H1 (cell line): ENCODE measurements at regions not wholly inside any gene's neighbourhood (a gene's known extent, or its start where the extent isn't known, plus 50 kb on each side); places are given as distances from the start of the nearest gene placed in this dataset.

ENCODE experiments used
- CTCF ChIA-PET: fragments of 300-600 bp; sonication (Branson Sonifier 250); formaldehyde crosslinking; loops from one replicate; lab custom pipeline; 2021; ENCODE audit not compliant: partially characterized antibody; lab: Charles Lee
- POLR2A ChIA-PET: fragments of 300-600 bp; sonication (Branson Sonifier 250); formaldehyde crosslinking; loops from one replicate; lab custom pipeline; 2021; ENCODE audit warnings: inconsistent platforms; ENCODE audit not compliant: partially characterized antibody; lab: Charles Lee
- DNase-seq, 2 experiments: peaks; one replicate each; pipeline versions ENCODE4 v3.0.0 to v3.0.0-alpha.2; 2010 to 2022; ENCODE audit warnings: low spot score in 2 of 2, low read depth in 1 of 2, mixed read lengths in 1 of 2
- FAIRE-seq: peaks from 2 replicates; lab custom pipeline; 2011; peaks lifted over from hg19 to GRCh38; lab: Jason Lieb, UNC
- H2AFZ ChIP-seq: 2 replicates; pipeline ENCODE4 v1.8.1; 2012; ENCODE audit warnings: low read length, inconsistent platforms
- H2AK5ac ChIP-seq: 2 replicates; pipeline ENCODE4 v1.6.1; 2013; ENCODE audit warnings: low read depth, low read length
- H2BK120ac ChIP-seq: replicated peaks from 2 replicates; pipeline ENCODE3; 2013; ENCODE audit warnings: low read depth, low read length, inconsistent platforms
- H2BK12ac ChIP-seq: 2 replicates; pipeline ENCODE4 v1.6.1; 2013; ENCODE audit warnings: low read depth, low read length
- H2BK15ac ChIP-seq: 2 replicates; pipeline ENCODE4 v1.6.1; 2013; ENCODE audit warnings: low read length
- H2BK20ac ChIP-seq: 2 replicates; pipeline ENCODE4 v1.6.1; 2013; ENCODE audit warnings: low read length
- H2BK5ac ChIP-seq: 2 replicates; pipeline ENCODE4 v1.6.1; 2013; ENCODE audit warnings: low read depth, low read length
- H3K14ac ChIP-seq: 2 replicates; pipeline ENCODE4 v1.6.1; 2013; ENCODE audit warnings: inconsistent platforms; ENCODE audit not compliant: insufficient read length
- H3K18ac ChIP-seq: 2 replicates; pipeline ENCODE4 v1.6.1; 2013; ENCODE audit warnings: low read length; ENCODE audit errors: extremely low read depth
- H3K23ac ChIP-seq: 2 replicates; pipeline ENCODE4 v1.6.1; 2013; ENCODE audit warnings: inconsistent platforms; ENCODE audit not compliant: insufficient read length
- H3K23me2 ChIP-seq: 2 replicates; pipeline ENCODE4 v1.6.1; 2013; ENCODE audit warnings: low read depth, low read length
- H3K27ac ChIP-seq: 2 replicates; pipeline ENCODE4 v1.6.1; 2011; ENCODE audit warnings: low read depth, low read length, inconsistent platforms
- H3K27me3 ChIP-seq, 4 experiments: replicated peaks in 1 of 4; 1 replicate in 1 of 4; 2 replicates in 3 of 4; pipeline versions ENCODE4 v1.6.1 to v1.8.1; 2011 to 2013; ENCODE audit warnings: low read length in 3 of 4, mild to moderate bottlenecking in 3 of 4, inconsistent platforms in 2 of 4, mixed read lengths in 2 of 4, moderate library complexity in 1 of 4; ENCODE audit not compliant: control insufficient read depth in 3 of 4, insufficient read depth in 3 of 4; ENCODE audit errors: extremely low read depth in 1 of 4
- H3K36me3 ChIP-seq, 4 experiments: 2 replicates each; pipeline versions ENCODE4 v1.6.1 to v1.8.1; 2011 to 2013; ENCODE audit warnings: mild to moderate bottlenecking in 4 of 4, low read length in 3 of 4, moderate library complexity in 2 of 4, control low read depth in 1 of 4, inconsistent platforms in 1 of 4; ENCODE audit not compliant: insufficient read depth in 4 of 4, control insufficient read depth in 2 of 4
- H3K4ac ChIP-seq: replicated peaks from 2 replicates; pipeline ENCODE3; 2013; ENCODE audit warnings: low read length, low read depth, mixed read lengths, inconsistent platforms; ENCODE audit not compliant: insufficient read length
- H3K4me1 ChIP-seq, 4 experiments: replicated peaks in 1 of 4; 1 replicate in 1 of 4; 2 replicates in 3 of 4; pipeline versions ENCODE4 v1.6.1 to v1.8.1; 2011 to 2013; ENCODE audit warnings: low read length in 3 of 4, inconsistent platforms in 2 of 4, mixed read lengths in 1 of 4; ENCODE audit not compliant: insufficient read depth in 4 of 4, control insufficient read depth in 3 of 4
- H3K4me2 ChIP-seq, 2 experiments: 2 replicates each; pipeline versions ENCODE4 v1.6.1 to v1.8.1; 2011 to 2013; ENCODE audit warnings: low read depth in 2 of 2, low read length in 2 of 2, control low read depth in 1 of 2, inconsistent platforms in 1 of 2, mild to moderate bottlenecking in 1 of 2; ENCODE audit not compliant: insufficient read depth in 1 of 2
- H3K4me3 ChIP-seq, 4 experiments: fragments of 200-600, 300-600 bp in 1 of 4; sonication (generic), shearing (Covaris generic), sonication (Bioruptor Twin) in 1 of 4; 2 replicates each; pipeline versions ENCODE4 v1.5.1 to v1.8.1; 2011 to 2016; ENCODE audit warnings: low read length in 4 of 4, low read depth in 3 of 4, control low read depth in 2 of 4, inconsistent platforms in 2 of 4, mild to moderate bottlenecking in 2 of 4, mixed read lengths in 1 of 4, moderate library complexity in 1 of 4; ENCODE audit not compliant: insufficient read depth in 2 of 4; ENCODE audit errors: extremely low read depth in 1 of 4
- H3K56ac ChIP-seq: replicated peaks from 2 replicates; pipeline ENCODE3; 2013; ENCODE audit warnings: low read depth, mild to moderate bottlenecking, mixed read lengths, low read length, inconsistent platforms; ENCODE audit not compliant: insufficient read length
- H3K79me1 ChIP-seq: 2 replicates; pipeline ENCODE4 v1.6.1; 2013; ENCODE audit warnings: low read depth, low read length, control low read depth
- H3K79me2 ChIP-seq, 2 experiments: 2 replicates each; pipeline versions ENCODE4 v1.6.1 to v1.8.1; 2012 to 2013; ENCODE audit warnings: low read length in 2 of 2, mild to moderate bottlenecking in 2 of 2, inconsistent platforms in 1 of 2; ENCODE audit not compliant: insufficient read depth in 2 of 2, control insufficient read depth in 1 of 2
- H3K9ac ChIP-seq, 4 experiments: replicated peaks in 1 of 4; 1 replicate in 1 of 4; 2 replicates in 3 of 4; pipeline versions ENCODE4 v1.6.1 to v1.8.1; 2011 to 2013; ENCODE audit warnings: low read depth in 3 of 4, low read length in 3 of 4, control low read depth in 2 of 4, mild to moderate bottlenecking in 2 of 4, moderate library complexity in 2 of 4, inconsistent platforms in 1 of 4; ENCODE audit errors: extremely low read depth in 1 of 4
- H3K9me3 ChIP-seq, 2 experiments: 2 replicates each; pipeline versions ENCODE4 v1.6.1 to v1.8.1; 2012 to 2013; ENCODE audit warnings: mild to moderate bottlenecking in 2 of 2, moderate library complexity in 2 of 2, control low read depth in 1 of 2, inconsistent platforms in 1 of 2, low read depth in 1 of 2, low read length in 1 of 2, mixed read lengths in 1 of 2; ENCODE audit not compliant: insufficient read depth in 2 of 2
- H4K20me1 ChIP-seq, 2 experiments: replicated peaks in 1 of 2; 2 replicates each; pipeline versions ENCODE3 to v1.8.1; 2011 to 2013; ENCODE audit warnings: inconsistent platforms in 2 of 2, low read length in 2 of 2, mild to moderate bottlenecking in 1 of 2; ENCODE audit not compliant: insufficient read depth in 2 of 2, control insufficient read depth in 1 of 2
- H4K5ac ChIP-seq: 2 replicates; pipeline ENCODE4 v1.6.1; 2013; ENCODE audit warnings: low read length, low read depth, mixed read lengths, inconsistent platforms; ENCODE audit not compliant: insufficient read length
- H4K8ac ChIP-seq: 2 replicates; pipeline ENCODE4 v1.8.0; 2013; ENCODE audit warnings: mild to moderate bottlenecking, moderate library complexity, low read length, inconsistent platforms; ENCODE audit not compliant: insufficient read depth; ENCODE audit errors: extremely low read depth
- H4K91ac ChIP-seq: replicated peaks from 2 replicates; pipeline ENCODE3; 2013; ENCODE audit warnings: low read length, mixed read lengths, inconsistent platforms; ENCODE audit not compliant: insufficient read length
- ATF3 ChIP-seq: IDR thresholded peaks from 2 replicates; pipeline ENCODE4 v1.6.1; 2011; ENCODE audit warnings: low read depth, mild to moderate bottlenecking, low read length; ENCODE audit not compliant: insufficient read depth
- BRCA1 ChIP-seq: IDR thresholded peaks from 2 replicates; pipeline ENCODE4 v1.6.1; 2012; ENCODE audit warnings: low read depth, low read length, improper control_type of control experiment
- CBX5 ChIP-seq: fragments of 300-800, 300-1000 bp; sonication (generic); IDR thresholded peaks from 2 replicates; pipeline ENCODE4 v1.7.1; 2016; ENCODE audit warnings: antibody characterized with exemption, low read length, low read depth
- CHD2 ChIP-seq: IDR thresholded peaks from 2 replicates; pipeline ENCODE4 v1.6.1; 2012; ENCODE audit warnings: low read length, improper control_type of control experiment
- E2F6 ChIP-seq: IDR thresholded peaks from 2 replicates; pipeline ENCODE4 v1.6.1; 2012; ENCODE audit warnings: inconsistent platforms
- GABPA ChIP-seq: IDR thresholded peaks from 2 replicates; pipeline ENCODE4 v1.6.1; 2011; ENCODE audit warnings: mild to moderate bottlenecking, low read length, moderate library complexity, borderline replicate concordance; ENCODE audit not compliant: insufficient read depth
- JUND ChIP-seq: IDR thresholded peaks from 2 replicates; pipeline ENCODE4 v1.6.1; 2011; ENCODE audit warnings: mild to moderate bottlenecking, improper control_type of control experiment, low read length
- NRF1 ChIP-seq: IDR thresholded peaks from 2 replicates; pipeline ENCODE4 v1.6.1; 2011; ENCODE audit warnings: mild to moderate bottlenecking, low read depth, low read length, improper control_type of control experiment
- RXRA ChIP-seq: IDR thresholded peaks from 2 replicates; pipeline ENCODE4 v1.6.1; 2011; ENCODE audit warnings: low read depth, mild to moderate bottlenecking, low read length, moderate library complexity; ENCODE audit not compliant: insufficient read depth
- SAP30 ChIP-seq: fragments of 300-600 bp; sonication (generic); IDR thresholded peaks from 2 replicates; pipeline ENCODE4 v1.7.1; 2012; ENCODE audit warnings: low read length, moderate library complexity, mild to moderate bottlenecking, inconsistent platforms; ENCODE audit not compliant: insufficient read depth, insufficient replicate concordance
- SP2 ChIP-seq: IDR thresholded peaks from 2 replicates; pipeline ENCODE4 v1.6.1; 2012; ENCODE audit warnings: mild to moderate bottlenecking, low read length, inconsistent platforms
- TAF7 ChIP-seq: optimal IDR thresholded peaks from 2 replicates; pipeline ENCODE3; 2011; ENCODE audit warnings: low read depth, mild to moderate bottlenecking, inconsistent platforms, low read length, moderate library complexity, borderline replicate concordance
- WGBS, 2 experiments: shearing (Covaris generic) in 1 of 2; methylation state at CpG; one replicate each; pipeline versions ENCODE4 v1.1.6 to v1.1.7; 2013 to 2015; ENCODE audit warnings: low lambda C conversion rate in 2 of 2, mixed read lengths in 2 of 2, inconsistent platforms in 1 of 2, low coverage in 1 of 2, missing lambda C conversion rate in 1 of 2; ENCODE audit not compliant: insufficient replicate concordance in 2 of 2, insufficient coverage in 1 of 2, insufficient read length in 1 of 2; ENCODE audit errors: extremely low coverage in 1 of 2, missing lambda C conversion rate in 1 of 2; 5-methylcytosine and 5-hydroxymethylcytosine counted together

- WGBS, 2 experiments: 92% methylated on average over 3 of the region's 3 CpGs; no CpG with 5 or more reads in 1 of the 2 experiments
- TF ChIP-seq SP2 (no peak), E2F6 (no peak), CHD2 (no peak), SAP30 (no peak), ATF3 (no peak), RXRA (no peak), NRF1 (no peak), CBX5 (no peak), GABPA (no peak), JUND (no peak), TAF7 (no peak), BRCA1 (no peak)
- TF ChIP-seq, all 59 proteins: peak for 0
These were observed 741.5 kb upstream of the GRM7 start for GRCh38 chr3:6119367-6119766.

More at GRCh38 chr3:6119367-6119766, 741.5 kb upstream of the GRM7 start:
- H3K4me1 ChIP-seq: peaks cover 0 to 5% (median 1%) of the 10 kb centered on the region in 4 experiments; a peak in 2 of 7 replicates
- H2AK5ac ChIP-seq: no peak overlapping the region
- no peaks in the 10 kb centered on the region for H3K79me2 ChIP-seq
- H3K9me3 ChIP-seq: no peaks in the 10 kb centered on the region
- ChIA-PET POLR2A (no interaction called here), CTCF (no interaction called here)
- H3K56ac ChIP-seq: no peak overlapping the region
- no peak overlapping the region for H4K91ac ChIP-seq
- no peak overlapping the region for H3K18ac ChIP-seq
- H2BK15ac ChIP-seq: no peak overlapping the region
- no peak overlapping the region for H3K4me3 ChIP-seq
- H3K79me1 ChIP-seq: no peaks in the 10 kb centered on the region
- no peak for DNase-seq
- no peak overlapping the region for H2BK20ac ChIP-seq
- H3K14ac ChIP-seq: no peak overlapping the region
- no peaks in the 10 kb centered on the region for H4K20me1 ChIP-seq
- H2BK5ac ChIP-seq: no peak overlapping the region
- peaks cover 2% of the 10 kb centered on the region; the same call in 1 of the 2 replicates for H3K23me2 ChIP-seq
- H4K5ac ChIP-seq: no peak overlapping the region
- no peaks in the 10 kb centered on the region for H3K36me3 ChIP-seq
- H3K27ac ChIP-seq: no peak overlapping the region
- no peak overlapping the region for H3K9ac ChIP-seq
- H2BK12ac ChIP-seq: no peak overlapping the region
- H3K27me3 ChIP-seq: no peaks in the 10 kb centered on the region
- H2BK120ac ChIP-seq: no peak overlapping the region
- no peak overlapping the region for H2AFZ ChIP-seq
- FAIRE-seq: no peak
- no peak overlapping the region for H4K8ac ChIP-seq
- H3K4me2 ChIP-seq: no peak overlapping the region
- H3K4ac ChIP-seq: no peak overlapping the region
- no peak overlapping the region for H3K23ac ChIP-seq
